Stimulated activated CD4-positive, alpha-beta T cell treated with anti-CD3 and anti-CD28 coated beads, Interleukin-1b, Interleukin-23, amount 100 ng/mL, for 48 hours (primary cell): ENCODE measurements at regions not wholly inside any gene's neighbourhood (a gene's known extent, or its start where the extent isn't known, plus 50 kb on each side); places are given as distances from the start of the nearest gene placed in this dataset.
"Not testable (repeated sequence)": the region's sequence is repeated elsewhere in the genome, so short reads cannot be mapped to it uniquely, and the experiment has no call there.

Experiments
- DNase-seq: peaks from one replicate; pipeline ENCODE4 v3.0.0-alpha.2; 2020

- DNase-seq = no peak
These were observed 1227.2 kb upstream of the WWC1 start for GRCh38 chr5:167064198-167064776.

GRCh38 chr5:167065794-167066193 is 1225.7 kb upstream of the WWC1 start:
- no peak for DNase-seq

GRCh38 chr5:167071981-167072610 is 1219.3 kb upstream of the WWC1 start:
- no peak for DNase-seq

- DNase-seq = no peak
These were observed 1209.9 kb upstream of the WWC1 start for GRCh38 chr5:167081561-167081960.

GRCh38 chr5:167096816-167097215 is 1194.6 kb upstream of the WWC1 start:
- DNase-seq = no peak

- no peak for DNase-seq
These were observed 1187.1 kb upstream of the WWC1 start for GRCh38 chr5:167104351-167104750.

GRCh38 chr5:167105941-167106340 is 1185.5 kb upstream of the WWC1 start:
- DNase-seq = no peak

GRCh38 chr5:167107684-167108083 is 1183.8 kb upstream of the WWC1 start:
- DNase-seq = no peak

- DNase-seq = not testable (repeated sequence)
These were observed 1183.2 kb upstream of the WWC1 start for GRCh38 chr5:167108266-167108665.

- no peak for DNase-seq
These were observed 1178.9 kb upstream of the WWC1 start for GRCh38 chr5:167112556-167112955.

- DNase-seq = no peak
These were observed 1169.2 kb upstream of the WWC1 start for GRCh38 chr5:167122267-167122666.

- DNase-seq = no peak
These were observed 1168.3 kb upstream of the WWC1 start for GRCh38 chr5:167123126-167123525.

- no peak for DNase-seq
These were observed 1162.9 kb upstream of the WWC1 start for GRCh38 chr5:167128581-167128980.

- DNase-seq = no peak
These were observed 1150.7 kb upstream of the WWC1 start for GRCh38 chr5:167140548-167141291.

- DNase-seq = no peak
These were observed 1147.7 kb upstream of the WWC1 start for GRCh38 chr5:167143716-167144115.

GRCh38 chr5:167145841-167146240 is 1145.6 kb upstream of the WWC1 start:
- no peak for DNase-seq

- DNase-seq = no peak
These were observed 1143.6 kb upstream of the WWC1 start for GRCh38 chr5:167147879-167148278.

GRCh38 chr5:167150661-167151060 is 1140.8 kb upstream of the WWC1 start:
- DNase-seq = no peak

- no peak for DNase-seq
These were observed 1138.9 kb upstream of the WWC1 start for GRCh38 chr5:167152561-167152960.

- no peak for DNase-seq
These were observed 1135.9 kb upstream of the WWC1 start for GRCh38 chr5:167155387-167156005.

GRCh38 chr5:167156446-167156845 is 1135.0 kb upstream of the WWC1 start:
- no peak for DNase-seq

GRCh38 chr5:167158588-167158987 is 1132.9 kb upstream of the WWC1 start:
- no peak for DNase-seq

GRCh38 chr5:167160388-167160787 is 1131.1 kb upstream of the WWC1 start:
- no peak for DNase-seq

GRCh38 chr5:167166696-167167095 is 1124.7 kb upstream of the WWC1 start:
- no peak for DNase-seq
